ENCODE measurements at regions not wholly inside any gene's neighbourhood (a gene's known extent, or its start where the extent isn't known, plus 50 kb on each side); places are given as distances from the start of the nearest gene placed in this dataset.

- Histone ChIP-seq H3K27me3 (ENCODE audit: control insufficient read depth, insufficient read depth, low read length) (no peaks in the 10 kb centered on the region), H3K27ac (ENCODE audit: low read depth, low read length) (no peak overlapping the region), H3K4me3 (ENCODE audit: low read depth, low read length) (no peak overlapping the region), H3K9me3 (ENCODE audit: control insufficient read depth, insufficient read depth, low read length) (peaks cover 23% of the 10 kb centered on the region)
- ChIA-PET CTCF (no interaction called here), POLR2A (no interaction called here)
- DNase-seq (ENCODE audit: low read depth, low spot score): no peak
- TF ChIP-seq CTCF (IDR thresholded peaks at IDR 0.05; ENCODE audit: low read depth, low read length): no peak
Measured at GRCh38 chr12:125892276-125892675, 827.0 kb downstream of the AACS start.

- TF ChIP-seq CTCF (IDR thresholded peaks at IDR 0.05; ENCODE audit: low read depth, low read length): no peak
- no peak for DNase-seq (ENCODE audit: low read depth, low spot score)
- no peak overlapping the region for H3K27ac ChIP-seq (ENCODE audit: low read depth, low read length)
- H3K9me3 ChIP-seq (ENCODE audit: control insufficient read depth, insufficient read depth, low read length): peaks cover 29% of the 10 kb centered on the region
- H3K27me3 ChIP-seq (ENCODE audit: control insufficient read depth, insufficient read depth, low read length): no peaks in the 10 kb centered on the region
- ChIA-PET POLR2A (no interaction called here), CTCF (no interaction called here)
- no peak overlapping the region for H3K4me3 ChIP-seq (ENCODE audit: low read depth, low read length)
Measured at GRCh38 chr12:125902991-125903390, 837.8 kb downstream of the AACS start.

GRCh38 chr12:125907351-125907750, 842.1 kb downstream of the AACS start:
- POLR2A ChIA-PET: no interaction called here
- Histone ChIP-seq H3K27ac (ENCODE audit: low read depth, low read length) (no peak overlapping the region), H3K4me3 (ENCODE audit: low read depth, low read length) (no peak overlapping the region), H3K27me3 (ENCODE audit: control insufficient read depth, insufficient read depth, low read length) (no peaks in the 10 kb centered on the region), H3K9me3 (ENCODE audit: control insufficient read depth, insufficient read depth, low read length) (peaks cover 21% of the 10 kb centered on the region; the same call in 1 of the 2 replicates)
- no peak for DNase-seq (ENCODE audit: low read depth, low spot score)
- TF ChIP-seq CTCF (IDR thresholded peaks at IDR 0.05; ENCODE audit: low read depth, low read length): no peak
- CTCF ChIA-PET: no interaction called here

GRCh38 chr12:125919856-125920470, 854.7 kb downstream of the AACS start:
- POLR2A ChIA-PET: no interaction called here
- CTCF ChIA-PET: no interaction called here
- Histone ChIP-seq H3K4me3 (ENCODE audit: low read depth, low read length) (no peak overlapping the region), H3K9me3 (ENCODE audit: control insufficient read depth, insufficient read depth, low read length) (peaks cover 55% of the 10 kb centered on the region), H3K27me3 (ENCODE audit: control insufficient read depth, insufficient read depth, low read length) (no peaks in the 10 kb centered on the region), H3K27ac (ENCODE audit: low read depth, low read length) (no peak overlapping the region)
- no peak for TF ChIP-seq CTCF (IDR thresholded peaks at IDR 0.05; ENCODE audit: low read depth, low read length)
- DNase-seq (ENCODE audit: low read depth, low spot score): no peak

- H3K9me3 ChIP-seq (ENCODE audit: control insufficient read depth, insufficient read depth, low read length): peaks cover 40% of the 10 kb centered on the region
- POLR2A ChIA-PET: no interaction called here
- no peaks in the 10 kb centered on the region for H3K27me3 ChIP-seq (ENCODE audit: control insufficient read depth, insufficient read depth, low read length)
- H3K4me3 ChIP-seq (ENCODE audit: low read depth, low read length): no peak overlapping the region
- no peak for DNase-seq (ENCODE audit: low read depth, low spot score)
- no peak overlapping the region for H3K27ac ChIP-seq (ENCODE audit: low read depth, low read length)
- CTCF ChIA-PET: no interaction called here
- TF ChIP-seq CTCF (IDR thresholded peaks at IDR 0.05; ENCODE audit: low read depth, low read length): no peak
Measured at GRCh38 chr12:125922330-125922729, 857.1 kb downstream of the AACS start.
